Suppressor macrophage (primary cell): ENCODE measurements at regions not wholly inside any gene's neighbourhood (a gene's known extent, or its start where the extent isn't known, plus 50 kb on each side); places are given as distances from the start of the nearest gene placed in this dataset.

ENCODE experiments used
- DNase-seq, 4 experiments: peaks; one replicate each; pipeline ENCODE4 v3.0.0-alpha.2; 2020 to 2022

DNA sequence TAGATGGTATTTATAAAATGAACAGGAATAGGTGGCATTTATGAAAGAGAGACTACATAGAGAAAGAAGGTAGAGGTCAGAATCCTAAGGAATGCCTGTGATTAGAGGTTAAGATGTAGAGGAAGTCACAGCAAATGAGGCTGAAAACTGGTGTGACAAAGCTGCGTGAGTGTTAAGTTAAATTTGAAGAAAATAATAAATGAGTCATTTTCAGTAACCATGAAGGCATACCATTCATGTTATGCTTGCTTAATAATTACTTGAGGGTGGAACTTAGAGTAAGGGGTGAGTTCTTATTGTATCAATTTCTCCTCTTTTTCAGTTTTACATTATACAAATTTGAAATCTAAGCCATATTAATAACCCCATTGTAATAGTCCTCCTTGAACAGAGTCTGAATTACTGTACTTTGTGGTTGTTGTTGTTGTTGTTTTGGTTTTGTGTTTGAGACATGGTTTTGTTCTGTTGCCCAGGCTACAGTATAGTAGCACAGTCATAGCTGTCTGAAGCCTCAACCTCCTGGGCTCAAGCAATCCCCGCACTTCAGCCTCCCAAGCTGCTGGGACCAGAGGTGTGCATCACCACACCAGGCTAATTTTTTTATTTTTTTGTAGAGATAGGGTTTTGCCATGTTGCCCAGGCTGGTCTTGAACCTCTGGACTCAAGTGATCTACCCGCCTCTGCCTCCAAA, 761.5 kb downstream of the GALC start:
- DNase-seq = no peak

DNA sequence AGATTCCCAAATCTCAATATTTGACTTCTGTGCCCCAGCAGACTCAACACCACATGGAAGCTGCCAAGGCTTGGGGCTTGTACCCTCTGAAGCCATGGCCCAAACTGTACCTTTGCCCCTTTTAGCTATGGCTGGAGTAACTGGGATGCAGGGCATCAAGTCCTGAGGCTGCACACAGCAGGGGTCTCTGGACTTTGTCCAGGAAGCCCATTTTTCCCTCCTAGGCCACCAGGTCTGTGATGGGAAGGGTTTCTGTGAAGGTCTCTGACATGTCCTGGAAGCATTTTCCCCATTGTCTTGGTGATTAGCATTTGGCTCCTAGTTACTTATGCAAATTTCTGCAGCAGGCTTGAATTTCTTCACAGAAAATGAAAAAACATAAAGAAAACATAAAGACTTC, 762.3 kb downstream of the GALC start:
- DNase-seq = no peak

DNA sequence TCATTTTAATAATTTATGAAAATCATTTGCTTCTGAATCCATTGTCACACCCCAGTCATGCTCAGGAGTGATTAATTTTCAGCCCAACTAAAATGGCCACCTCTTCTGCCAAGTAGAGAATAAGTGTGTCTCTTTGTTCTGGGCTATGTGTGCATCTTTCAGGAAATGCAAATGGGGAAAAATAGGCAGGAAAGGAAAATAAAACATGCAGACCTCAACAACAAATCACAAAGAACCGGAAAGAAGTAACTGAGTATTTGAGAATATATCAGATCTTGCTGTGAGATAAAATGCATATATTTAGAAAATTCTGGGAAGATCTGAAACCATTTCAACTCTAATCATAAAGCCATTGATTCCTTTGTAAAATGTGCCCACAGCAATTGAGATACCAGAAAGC, 763.9 kb downstream of the GALC start:
- DNase-seq = no peak

DNA sequence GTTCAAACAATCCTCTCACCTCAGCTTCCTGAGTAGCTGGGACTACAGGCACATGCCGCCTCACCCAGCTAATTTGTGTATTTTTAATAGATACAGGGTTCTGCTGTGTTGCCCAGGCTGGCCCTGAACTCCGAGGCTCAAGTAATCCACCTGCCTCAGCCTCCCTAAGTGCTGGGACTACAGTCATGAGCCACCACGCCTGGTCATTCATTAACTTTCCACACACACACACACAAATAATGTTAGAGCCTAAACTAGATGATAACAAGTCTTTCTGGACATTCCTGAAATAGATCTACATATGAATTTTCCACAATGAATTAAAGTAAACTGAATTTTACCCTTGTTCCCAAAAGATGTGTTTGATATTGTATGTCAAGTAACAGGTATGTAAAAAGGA, 776.0 kb downstream of the GALC start:
- no peak for DNase-seq

DNA sequence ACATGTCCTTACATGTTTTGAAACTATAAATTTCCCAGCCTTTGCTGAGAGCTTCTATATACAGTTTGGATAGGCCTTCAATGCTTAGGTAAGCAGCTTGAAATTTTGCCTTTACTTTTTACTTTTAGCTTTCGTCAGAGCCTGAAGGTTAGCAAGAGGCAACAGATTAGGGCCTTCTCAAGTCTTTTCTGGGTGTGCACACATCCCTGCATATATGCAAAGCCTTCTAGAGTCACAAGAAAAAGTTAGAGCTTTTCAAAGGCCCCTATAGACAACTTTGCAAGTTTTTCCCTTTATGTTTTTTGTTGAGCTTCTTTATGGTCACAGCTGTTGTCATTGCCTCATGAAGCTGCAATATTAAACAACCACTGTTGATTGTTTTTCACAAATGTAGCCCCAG, 778.4 kb downstream of the GALC start:
- no peak for DNase-seq

DNA sequence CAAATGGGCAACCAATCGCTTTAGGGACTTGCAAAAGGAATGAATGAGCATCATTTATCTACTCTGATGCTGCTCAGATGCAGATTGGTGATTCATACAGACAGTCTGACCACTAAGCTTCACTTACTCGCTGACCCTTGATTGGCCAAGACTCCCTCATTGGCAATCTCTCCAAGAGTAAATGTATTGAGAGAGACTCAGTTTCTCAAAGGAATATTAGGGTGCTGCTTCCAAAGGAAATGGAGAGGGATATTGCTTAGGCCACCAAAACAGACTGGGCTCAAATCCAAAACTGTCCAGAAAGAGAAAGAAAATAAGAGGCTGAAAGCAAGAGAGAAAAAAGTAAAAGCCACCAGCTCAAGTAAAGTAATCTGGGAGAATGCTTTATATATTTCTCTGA, 785.2 kb downstream of the GALC start:
- no peak for DNase-seq

DNA sequence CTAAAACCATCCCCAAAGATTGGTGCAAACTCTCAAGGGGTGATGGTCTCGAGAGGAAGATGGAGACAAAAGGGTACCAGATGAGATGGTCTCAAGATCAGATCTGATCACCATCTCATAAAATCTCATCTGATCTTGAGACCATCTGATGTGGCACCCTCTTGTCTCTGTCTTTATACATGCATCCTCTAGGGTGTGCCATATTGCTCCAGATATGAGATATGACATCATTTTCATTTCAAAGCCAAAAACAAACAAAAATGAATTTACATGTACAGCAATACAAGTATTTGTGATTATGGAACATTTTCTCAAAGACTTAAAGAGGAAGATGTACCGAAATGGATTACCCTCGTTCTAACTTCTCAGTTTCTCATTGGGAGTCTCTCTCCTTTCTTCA, 787.2 kb downstream of the GALC start:
- no peak for DNase-seq

DNA sequence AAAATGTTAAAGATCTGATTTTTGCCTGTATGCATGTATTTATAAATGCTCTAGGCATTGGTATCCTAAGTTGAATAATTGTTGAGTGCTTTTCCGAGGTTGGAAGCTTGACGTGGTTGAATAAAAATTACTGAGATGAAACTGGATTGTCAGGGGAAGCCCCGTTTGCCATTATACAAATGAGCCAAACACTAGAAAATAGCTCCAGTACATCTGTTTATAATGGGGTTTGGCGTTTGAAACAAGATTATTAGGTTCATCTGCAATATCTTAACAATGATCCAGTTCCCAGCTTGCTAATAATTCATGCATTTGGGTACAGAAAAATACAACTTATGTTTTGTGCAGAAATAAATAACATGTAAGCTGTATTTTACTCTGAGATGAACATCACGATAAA, 789.6 kb downstream of the GALC start:
- no peak for DNase-seq

DNA sequence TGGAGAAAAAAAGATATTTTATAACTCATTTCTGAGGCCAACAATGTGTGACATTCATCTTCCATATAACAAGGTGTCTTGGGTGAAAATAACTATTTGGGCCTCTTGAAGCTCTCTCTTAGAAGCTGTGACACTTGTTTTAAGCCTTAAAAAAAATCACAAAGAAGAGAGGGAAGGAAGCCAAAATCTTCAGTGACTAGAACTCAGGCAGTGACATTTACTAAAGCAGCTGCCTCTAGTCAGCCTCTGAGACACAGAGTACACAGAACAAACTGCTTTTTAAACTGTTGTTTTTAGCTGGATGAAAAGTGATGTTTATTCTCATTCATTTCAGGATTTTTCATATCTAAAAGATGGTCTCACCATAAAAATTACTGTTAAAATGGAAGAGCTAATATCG, 793.6 kb downstream of the GALC start:
- DNase-seq = no peak

DNA sequence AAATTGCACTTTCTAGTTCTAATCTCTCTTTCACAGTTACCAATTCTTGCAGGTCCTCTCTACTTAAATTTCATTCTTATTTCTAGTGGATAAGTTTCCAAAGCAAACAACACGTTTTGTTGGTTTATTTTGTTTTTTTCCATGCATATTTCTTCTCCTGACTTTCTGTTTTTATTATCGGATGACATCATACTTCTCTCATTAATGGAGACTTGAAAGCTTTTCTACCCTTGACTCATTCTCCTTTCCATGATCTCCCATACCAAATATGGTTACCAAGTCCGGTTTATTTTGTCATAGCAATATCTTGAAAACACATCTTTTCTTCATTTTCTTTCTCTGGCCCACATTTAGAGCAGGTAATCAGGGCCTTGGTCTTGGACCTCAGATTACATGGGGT, 796.5 kb downstream of the GALC start:
- DNase-seq = no peak

DNA sequence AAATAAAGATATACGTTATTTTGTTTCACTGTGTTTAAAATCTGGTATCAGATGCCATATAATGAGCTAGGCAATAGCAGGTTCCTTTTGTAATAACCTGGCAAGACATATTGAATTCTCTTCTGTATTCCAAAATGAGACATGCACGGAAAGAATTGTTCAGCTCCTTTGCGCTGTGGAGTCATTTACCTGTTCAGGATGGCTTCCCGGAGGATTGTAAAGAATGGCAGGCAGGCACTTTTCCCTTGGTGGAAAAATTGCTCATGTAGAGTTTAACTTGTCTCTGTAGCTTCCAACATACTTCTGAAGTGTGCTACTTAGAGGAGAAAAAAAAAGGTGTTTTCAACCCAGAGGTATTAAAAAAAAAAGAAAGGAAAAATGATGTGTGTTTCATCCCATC, 805.2 kb downstream of the GALC start:
- DNase-seq = no peak

DNA sequence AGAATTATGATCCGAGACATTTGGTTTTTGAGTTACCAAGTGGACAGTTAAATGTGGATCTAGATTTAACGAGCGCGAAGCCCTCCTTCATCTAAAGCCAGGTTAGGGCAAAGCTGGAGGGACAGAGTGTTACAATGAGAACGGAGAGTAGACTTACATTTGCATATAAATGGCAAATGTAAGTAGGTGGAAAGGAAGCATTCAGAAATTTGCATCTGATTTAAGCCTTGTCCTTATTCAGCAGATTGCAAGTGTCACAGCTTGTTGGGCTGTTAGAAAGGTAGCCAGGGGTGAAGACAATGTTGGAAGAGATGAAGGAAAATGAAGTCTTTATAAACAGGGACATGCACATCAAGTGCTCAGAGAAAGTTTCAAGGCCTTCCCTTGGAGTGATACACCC, 806.2 kb downstream of the GALC start:
- no peak for DNase-seq

DNA sequence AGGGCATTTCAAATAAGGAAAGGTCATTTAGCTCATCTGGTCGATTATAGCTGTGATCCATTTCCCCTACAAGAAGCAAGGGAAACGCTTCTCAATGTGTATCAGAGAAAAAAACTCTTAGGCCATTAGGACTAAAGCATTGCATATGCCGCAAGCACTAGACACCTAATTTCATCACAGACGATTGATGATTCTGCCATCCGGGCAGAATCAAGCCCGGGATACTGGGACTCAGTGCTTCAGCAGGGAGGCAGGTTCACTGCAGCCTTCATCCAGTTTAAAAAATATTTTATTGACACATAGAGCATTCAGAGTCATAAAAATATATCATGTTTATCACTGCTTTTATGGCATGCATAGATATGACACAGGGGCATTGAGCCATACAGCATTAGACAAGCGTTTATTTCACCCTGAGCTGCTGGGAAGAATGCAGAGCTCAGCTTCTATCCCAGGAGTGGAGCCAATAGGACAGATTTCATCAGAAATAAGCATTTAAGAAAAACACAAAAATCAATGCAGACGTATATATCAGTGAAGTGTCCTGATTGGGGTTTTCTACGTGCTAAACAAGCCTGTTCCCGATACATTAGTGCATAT, 806.9 kb downstream of the GALC start:
- no peak for DNase-seq

DNA sequence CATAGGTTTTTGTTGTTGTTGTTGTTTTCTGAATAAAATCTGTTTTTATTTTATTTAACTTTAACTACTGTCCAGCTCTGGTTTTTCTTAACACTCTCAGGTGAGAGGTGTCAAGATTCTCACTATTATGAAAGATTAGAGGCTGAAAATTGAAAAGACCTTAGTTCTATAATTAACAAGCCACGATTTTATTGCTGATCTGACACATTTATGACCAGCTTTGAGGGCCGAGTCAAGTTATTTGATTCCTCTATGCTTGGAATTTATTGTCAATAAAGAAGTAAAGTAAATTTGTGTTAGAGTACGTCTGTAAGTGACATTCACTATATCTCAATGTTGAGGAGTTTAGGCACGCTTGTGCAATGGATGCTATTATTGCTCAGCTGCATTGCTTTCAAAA, 808.8 kb downstream of the GALC start:
- no peak for DNase-seq

DNA sequence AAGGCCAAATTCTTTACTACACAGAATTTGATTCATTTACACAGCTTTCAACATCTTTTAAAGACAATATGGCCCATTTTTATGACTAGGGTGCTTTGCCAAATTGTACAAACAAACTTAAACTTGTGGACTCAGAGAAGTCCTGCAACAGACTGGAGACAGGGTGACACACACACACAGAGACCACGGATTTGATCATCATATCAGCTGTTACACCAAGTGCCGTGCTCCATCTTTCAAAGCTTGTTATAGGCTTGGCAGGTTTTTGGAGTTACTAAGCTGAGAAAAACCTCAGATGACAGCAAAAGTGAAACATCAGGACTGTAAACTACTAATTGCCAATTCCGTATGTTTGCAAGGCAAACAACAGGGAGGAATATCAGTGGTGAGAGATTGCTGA, 811.7 kb downstream of the GALC start:
- no peak for DNase-seq

DNA sequence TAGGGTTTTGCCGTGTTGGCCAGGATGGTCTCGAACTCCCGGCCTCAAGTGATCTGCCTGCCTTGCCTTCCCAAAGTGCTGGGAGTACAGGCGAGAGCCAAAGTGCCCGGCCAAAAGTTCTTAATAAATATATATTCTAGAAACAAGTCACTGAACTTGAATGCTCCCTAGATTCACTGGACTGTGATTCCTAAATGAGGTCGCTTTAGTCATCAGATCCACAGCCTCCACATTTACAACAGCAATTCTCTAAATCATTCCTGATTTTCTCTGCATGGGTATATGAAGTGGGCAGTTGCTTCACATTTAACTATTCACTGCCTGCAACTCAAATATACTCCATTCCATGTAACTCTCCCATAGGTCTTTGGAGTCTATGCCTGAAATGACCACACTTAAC, 813.0 kb downstream of the GALC start:
- no peak for DNase-seq

DNA sequence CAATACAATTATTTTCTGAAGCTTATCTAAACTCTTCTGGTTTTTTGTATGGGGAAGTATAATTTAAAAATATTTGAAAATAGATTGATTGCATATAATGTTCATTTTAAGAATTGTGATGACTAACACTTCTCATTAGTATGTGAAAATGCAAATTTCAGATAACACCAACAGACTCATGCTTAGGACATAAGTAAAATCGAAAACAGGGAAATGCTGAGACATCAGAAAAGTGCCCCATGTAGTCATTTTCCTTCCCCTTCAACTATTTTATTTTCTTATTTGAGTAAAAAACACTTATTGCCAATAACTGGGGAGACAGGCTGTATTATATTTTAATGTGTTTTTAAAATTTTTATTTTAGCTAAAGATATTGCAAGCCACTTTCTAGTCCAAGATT, 814.7 kb downstream of the GALC start:
- no peak for DNase-seq

DNA sequence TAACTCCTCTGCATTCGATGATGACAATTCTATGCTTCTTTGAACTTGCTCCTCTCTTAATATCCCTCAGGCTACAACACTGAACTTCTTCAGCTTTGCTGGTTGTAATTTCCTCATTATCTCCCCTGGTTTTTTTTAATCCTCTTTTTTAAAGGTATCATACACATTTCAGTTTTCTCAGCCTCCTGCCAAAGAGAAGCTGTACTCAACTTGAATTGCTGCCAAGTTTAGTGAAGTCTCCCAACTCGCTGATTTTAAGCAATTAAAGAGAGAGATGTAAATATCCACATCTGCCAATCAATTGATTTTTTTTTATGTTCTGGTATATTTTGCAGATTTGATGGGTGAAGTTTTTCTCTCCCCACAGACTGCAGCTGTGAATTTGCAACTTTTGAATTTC, 817.8 kb downstream of the GALC start:
- no peak for DNase-seq

DNA sequence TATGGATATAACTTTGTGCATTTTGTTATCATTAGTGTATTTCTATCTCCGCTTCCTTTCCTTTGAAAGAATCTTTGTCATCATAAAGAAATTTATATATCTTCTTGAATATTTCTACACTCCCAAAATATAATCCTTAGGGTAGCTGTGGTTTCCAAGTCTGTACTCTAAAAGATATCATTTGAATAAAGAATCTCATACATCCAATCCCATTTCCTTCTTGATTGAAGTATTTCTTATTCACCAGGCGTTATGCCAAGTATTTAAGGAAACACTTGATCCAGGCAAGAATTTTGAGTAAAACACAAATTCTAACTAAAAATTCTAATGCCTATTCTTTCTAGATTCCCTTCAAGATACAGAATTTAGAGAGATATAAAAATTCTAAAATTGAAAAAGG, 821.8 kb downstream of the GALC start:
- DNase-seq = no peak

DNA sequence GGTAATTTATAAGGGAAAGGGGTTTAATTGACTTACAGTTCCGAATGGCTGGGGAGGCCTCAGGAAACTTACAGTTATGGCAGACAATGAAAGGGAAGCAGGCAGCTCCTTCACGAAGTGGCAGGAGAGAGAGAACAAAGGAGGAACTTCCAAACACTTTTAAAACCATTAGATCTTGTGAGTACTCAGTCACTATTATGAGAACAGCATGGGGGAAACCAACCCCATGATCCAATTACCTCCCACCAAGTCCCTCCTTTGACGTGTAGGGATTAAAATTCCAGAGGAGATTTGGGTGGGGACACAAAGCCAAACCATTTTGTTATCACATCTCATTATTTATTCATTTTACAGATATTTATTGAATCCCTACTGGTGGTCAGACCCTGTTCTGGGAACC, 822.8 kb downstream of the GALC start:
- no peak for DNase-seq

DNA sequence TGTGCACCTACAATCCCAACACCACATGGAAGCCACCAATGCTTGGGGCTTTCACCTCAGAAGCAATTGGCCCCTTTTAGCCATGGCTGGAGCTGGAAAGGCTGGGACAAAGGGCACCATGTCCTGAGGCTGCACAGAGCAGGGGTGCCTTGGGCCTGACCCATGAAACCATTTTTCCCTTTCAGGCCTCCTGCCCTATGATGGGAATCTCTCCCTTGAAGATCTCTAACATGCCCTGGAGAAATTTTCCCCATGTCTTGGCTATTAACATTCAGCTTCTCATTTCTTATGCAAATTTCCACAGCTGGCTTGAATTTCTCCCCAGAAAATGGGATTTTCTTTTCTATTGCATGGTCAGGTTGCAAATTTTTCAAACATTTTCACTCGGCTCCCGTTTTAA, 823.6 kb downstream of the GALC start:
- no peak for DNase-seq

DNA sequence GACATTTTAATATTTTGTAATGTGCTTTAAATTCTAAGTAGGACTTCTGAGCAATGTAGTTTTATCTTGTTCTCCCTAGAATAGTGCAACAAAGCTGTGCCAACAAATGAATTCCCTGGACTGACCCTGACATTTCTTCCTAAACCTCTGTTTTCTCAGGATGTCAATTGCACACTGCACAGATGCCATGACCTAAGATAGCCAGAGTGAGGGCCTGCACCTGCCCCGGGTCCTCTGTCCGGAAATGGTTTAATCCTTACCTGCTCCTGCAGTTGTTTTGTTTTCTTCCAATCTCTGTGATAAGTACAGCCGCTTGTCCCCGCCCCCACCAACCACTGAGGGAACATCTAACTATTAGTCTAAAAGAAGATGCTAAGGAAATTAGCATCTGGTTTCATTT, 831.5 kb downstream of the GALC start:
- no peak for DNase-seq

DNA sequence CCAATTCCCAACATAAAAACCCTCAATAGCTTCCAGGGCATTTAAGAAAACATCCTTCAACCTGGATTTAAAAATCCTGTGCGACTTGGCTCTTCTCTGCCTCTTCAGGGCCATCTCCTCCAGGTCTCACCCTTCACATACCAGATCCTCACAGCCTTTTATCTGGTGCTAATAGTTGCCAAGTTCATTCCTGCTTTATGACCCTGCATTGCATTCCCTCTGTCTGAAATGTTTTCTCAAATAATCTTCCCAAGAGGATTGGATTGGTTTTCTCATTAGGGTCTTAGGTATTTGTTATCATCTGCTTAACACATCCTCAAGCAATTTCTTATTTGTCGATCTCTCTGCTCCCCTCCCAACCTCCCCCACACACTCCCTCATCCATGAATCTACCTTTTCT, 832.0 kb downstream of the GALC start:
- no peak for DNase-seq

DNA sequence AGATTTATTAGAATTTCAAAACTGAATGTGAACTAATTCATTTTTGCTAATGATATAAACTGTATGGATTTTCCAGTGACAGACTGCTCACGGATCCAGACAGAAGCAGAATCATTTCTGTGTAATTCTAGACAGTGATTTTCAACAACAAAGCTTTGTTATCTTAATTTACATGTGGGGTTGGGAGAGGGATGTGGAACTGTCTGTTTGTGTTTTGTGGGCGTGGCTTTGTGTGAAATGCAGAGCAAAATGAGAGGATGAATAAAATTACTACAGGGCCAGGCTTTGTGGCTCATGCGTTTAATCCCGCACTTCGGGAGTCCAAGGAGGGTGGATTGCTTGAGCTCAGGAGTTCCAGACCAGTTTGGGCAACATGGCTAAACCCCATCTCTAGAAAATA, 834.7 kb downstream of the GALC start:
- DNase-seq = no peak

DNA sequence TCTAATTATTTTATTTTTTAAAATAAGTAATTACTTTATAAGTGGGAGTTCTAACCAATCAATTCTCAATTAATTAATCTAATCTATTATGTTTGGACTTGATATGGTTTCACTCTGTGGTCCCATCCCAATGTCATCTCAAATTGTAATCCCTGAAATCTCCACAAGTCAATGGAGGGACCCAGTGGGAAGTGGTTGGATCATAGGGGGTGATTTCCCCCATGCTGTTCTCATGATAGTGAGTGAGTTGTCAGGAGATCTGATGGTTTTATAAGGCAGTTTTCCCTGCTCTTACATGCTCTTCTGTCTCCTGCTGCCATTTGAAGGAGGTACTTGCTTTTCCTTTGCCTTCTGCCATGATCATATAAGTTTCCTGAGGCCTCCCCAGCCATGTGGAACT, 836.1 kb downstream of the GALC start:
- no peak for DNase-seq
